ENCODE measurements at regions not wholly inside any gene's neighbourhood (a gene's known extent, or its start where the extent isn't known, plus 50 kb on each side); places are given as distances from the start of the nearest gene placed in this dataset.
"Not testable (repeated sequence)": the region's sequence is repeated elsewhere in the genome, so short reads cannot be mapped to it uniquely, and the experiment has no call there.

- TF ChIP-seq EP300 (IDR thresholded peaks at IDR 0.05), result no peak
- TF ChIP-seq POLR2AphosphoS5 (IDR thresholded peaks at IDR 0.05), result no peak
- TF ChIP-seq, protein P1, sequence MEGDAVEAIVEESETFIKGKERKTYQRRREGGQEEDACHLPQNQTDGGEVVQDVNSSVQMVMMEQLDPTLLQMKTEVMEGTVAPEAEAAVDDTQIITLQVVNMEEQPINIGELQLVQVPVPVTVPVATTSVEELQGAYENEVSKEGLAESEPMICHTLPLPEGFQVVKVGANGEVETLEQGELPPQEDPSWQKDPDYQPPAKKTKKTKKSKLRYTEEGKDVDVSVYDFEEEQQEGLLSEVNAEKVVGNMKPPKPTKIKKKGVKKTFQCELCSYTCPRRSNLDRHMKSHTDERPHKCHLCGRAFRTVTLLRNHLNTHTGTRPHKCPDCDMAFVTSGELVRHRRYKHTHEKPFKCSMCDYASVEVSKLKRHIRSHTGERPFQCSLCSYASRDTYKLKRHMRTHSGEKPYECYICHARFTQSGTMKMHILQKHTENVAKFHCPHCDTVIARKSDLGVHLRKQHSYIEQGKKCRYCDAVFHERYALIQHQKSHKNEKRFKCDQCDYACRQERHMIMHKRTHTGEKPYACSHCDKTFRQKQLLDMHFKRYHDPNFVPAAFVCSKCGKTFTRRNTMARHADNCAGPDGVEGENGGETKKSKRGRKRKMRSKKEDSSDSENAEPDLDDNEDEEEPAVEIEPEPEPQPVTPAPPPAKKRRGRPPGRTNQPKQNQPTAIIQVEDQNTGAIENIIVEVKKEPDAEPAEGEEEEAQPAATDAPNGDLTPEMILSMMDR (IDR thresholded peaks at IDR 0.05), result no peak
- no peak for TF ChIP-seq POLR2A (IDR thresholded peaks at IDR 0.05)
- H3K4me3 ChIP-seq, result no peak overlapping the region
- peaks cover 38% of the 10 kb centered on the region for H3K27me3 ChIP-seq
- H3K36me3 ChIP-seq, result no peaks in the 10 kb centered on the region
- WGBS, result 65% methylated on average over 4 of the region's 5 CpGs
- no peaks in the 10 kb centered on the region for H3K4me1 ChIP-seq
- no peak overlapping the region for H3K27ac ChIP-seq
- no peaks in the 10 kb centered on the region for H3K9me3 ChIP-seq
- no peak for DNase-seq (ENCODE audit: low spot score in 2 of 2)
Observed at GRCh38 chr12:131634037-131634436, 76.9 kb upstream of the SFSWAP start.

- not testable (repeated sequence) for H3K4me1 ChIP-seq; H3K27ac ChIP-seq; H3K9me3 ChIP-seq; H3K4me3 ChIP-seq; DNase-seq (ENCODE audit: low spot score in 2 of 2); H3K36me3 ChIP-seq
- 76% methylated on average over 2 of the region's 2 CpGs for WGBS
- H3K27me3 ChIP-seq, result peaks cover 41% of the 10 kb centered on the region
Observed at GRCh38 chr12:131635012-131635411, 75.9 kb upstream of the SFSWAP start.

- H3K27me3 ChIP-seq, result peaks cover 43% of the 10 kb centered on the region
- H3K9me3 ChIP-seq, result no peaks in the 10 kb centered on the region
- no peak for DNase-seq (ENCODE audit: low spot score in 2 of 2)
- no peak overlapping the region for H3K4me3 ChIP-seq
- no peaks in the 10 kb centered on the region for H3K36me3 ChIP-seq
- TF ChIP-seq, protein P1 (IDR thresholded peaks at IDR 0.05), result no peak
- TF ChIP-seq EP300 (IDR thresholded peaks at IDR 0.05) (no peak), POLR2AphosphoS5 (IDR thresholded peaks at IDR 0.05) (no peak), POLR2A (IDR thresholded peaks at IDR 0.05) (no peak)
- no peak overlapping the region for H3K27ac ChIP-seq
- no peaks in the 10 kb centered on the region for H3K4me1 ChIP-seq
- 75% methylated on average over 6 of the region's 6 CpGs for WGBS
Observed at GRCh38 chr12:131635491-131636122, 75.3 kb upstream of the SFSWAP start.

DNA sequence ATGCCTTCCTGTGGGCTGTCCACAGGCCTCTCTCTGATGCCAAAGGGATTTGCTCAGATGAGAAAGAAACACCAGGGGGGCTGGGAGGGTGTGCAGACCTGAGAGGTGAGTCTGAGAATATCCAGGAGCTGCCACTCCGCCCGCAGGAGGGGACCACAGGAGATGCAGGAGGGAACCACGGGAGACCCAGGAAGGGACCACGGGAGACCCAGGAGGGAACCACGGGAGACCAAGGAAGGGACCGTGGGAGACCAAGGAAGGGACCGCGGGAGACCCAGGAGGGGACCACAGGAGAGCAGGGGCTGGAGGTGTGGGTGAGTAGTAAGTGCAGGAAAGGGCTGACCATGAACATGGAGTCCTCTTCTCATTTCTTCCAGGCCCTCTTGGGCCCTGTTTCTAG is 74.6 kb upstream of the SFSWAP start:
- no peak overlapping the region for H3K4me3 ChIP-seq
- no peak overlapping the region for H3K27ac ChIP-seq
- no peak for DNase-seq (ENCODE audit: low spot score in 2 of 2)
- H3K27me3 ChIP-seq, result peaks cover 36% of the 10 kb centered on the region
- 89% methylated on average over 8 of the region's 8 CpGs for WGBS
- H3K36me3 ChIP-seq, result no peaks in the 10 kb centered on the region
- H3K4me1 ChIP-seq, result no peaks in the 10 kb centered on the region
- TF ChIP-seq EP300 (IDR thresholded peaks at IDR 0.05), result no peak
- TF ChIP-seq POLR2AphosphoS5 (IDR thresholded peaks at IDR 0.05), result no peak
- no peak for TF ChIP-seq POLR2A (IDR thresholded peaks at IDR 0.05)
- TF ChIP-seq, protein P1 (IDR thresholded peaks at IDR 0.05), result no peak
- H3K9me3 ChIP-seq, result no peaks in the 10 kb centered on the region

DNA sequence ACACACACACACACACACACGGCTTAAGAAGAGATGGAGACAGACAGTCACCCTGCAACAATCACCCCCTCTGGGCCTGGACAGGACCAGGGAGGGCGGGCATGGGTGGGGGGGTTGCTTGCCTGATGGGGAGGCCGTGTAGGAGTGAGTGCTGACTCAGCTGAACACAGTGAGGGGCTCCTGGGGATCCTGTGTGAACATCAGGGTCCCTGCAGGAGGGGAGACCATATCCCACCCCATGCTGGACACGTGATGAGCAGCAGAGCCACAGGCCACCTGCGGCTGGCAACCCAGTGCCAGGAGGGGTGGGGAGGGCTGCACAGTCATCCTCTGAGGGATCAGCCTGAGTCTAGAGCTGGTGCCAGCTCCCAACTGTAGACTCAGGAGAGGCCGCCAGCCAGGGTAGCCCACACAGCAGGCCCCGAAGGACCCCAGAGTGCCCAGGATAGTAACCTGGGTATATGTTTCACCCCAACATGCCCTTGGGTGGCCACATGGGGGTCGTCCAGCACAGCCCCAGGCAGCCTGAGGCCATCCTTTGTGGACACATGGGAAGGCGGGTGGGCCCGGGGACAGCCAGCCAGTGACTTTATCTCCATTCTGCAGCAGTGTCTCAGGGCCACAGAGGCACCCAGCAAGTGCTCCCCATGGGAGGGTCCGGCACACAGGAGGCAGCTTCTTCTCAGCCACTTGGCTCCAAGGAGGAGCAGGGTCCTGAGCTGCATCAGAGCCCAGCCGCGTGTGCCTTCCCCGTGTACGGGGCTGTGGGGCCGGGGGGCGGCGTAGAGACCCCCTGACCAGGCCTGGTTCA is 73.7 kb upstream of the SFSWAP start:
- TF ChIP-seq POLR2A (IDR thresholded peaks at IDR 0.05), result no peak
- TF ChIP-seq EP300 (IDR thresholded peaks at IDR 0.05), result no peak
- no peak for TF ChIP-seq POLR2AphosphoS5 (IDR thresholded peaks at IDR 0.05)
- TF ChIP-seq, protein P1 (IDR thresholded peaks at IDR 0.05), result no peak
- Histone ChIP-seq H3K27ac (no peak overlapping the region), H3K27me3 (peaks cover 38% of the 10 kb centered on the region), H3K4me1 (no peaks in the 10 kb centered on the region), H3K4me3 (no peak overlapping the region), H3K36me3 (no peaks in the 10 kb centered on the region), H3K9me3 (no peaks in the 10 kb centered on the region)
- no peak for DNase-seq (ENCODE audit: low spot score in 2 of 2)
- 80% methylated on average over 4 of the region's 18 CpGs for WGBS

Measured in suprapubic skin (tissue), 4 donors.